ENCODE measurements at regions not wholly inside any gene's neighbourhood (a gene's known extent, or its start where the extent isn't known, plus 50 kb on each side); places are given as distances from the start of the nearest gene placed in this dataset.

GRCh38 chr4:40686081-40686913 is 56.6 kb upstream of the RBM47 start:
- FAIRE-seq (no peak), DNase-seq (ENCODE audit: low spot score) (no peak), ATAC-seq (no peak)
- 76% methylated on average over 8 of the region's 8 CpGs for WGBS (ENCODE audit: low lambda C conversion rate)
- no peaks in the 10 kb centered on the region for H3K27me3 ChIP-seq (ENCODE audit: control insufficient read depth in 1 of 2, insufficient read depth in 2 of 2, low read length in 2 of 2)
- no peaks in the 10 kb centered on the region for H3K9me3 ChIP-seq (ENCODE audit: low read length)
- in situ Hi-C loops (cut with HindIII; ENCODE audit: extremely low pct_ligation_motif_present, low pct_unique_long_range_greater_than_20kb) = no loop called here
- H3K4me3 ChIP-seq (replicated peaks in 1 of 3; ENCODE audit: insufficient read depth in 1 of 3, low read depth in 2 of 3, low read length in 3 of 3) = no peak overlapping the region
- POLR2A ChIA-PET = no interaction called here
- H3K27ac ChIP-seq (ENCODE audit: extremely low read length, insufficient read depth, low read length) = no peak overlapping the region
- no peaks in the 10 kb centered on the region for H3K36me3 ChIP-seq (replicated peaks in 1 of 2; ENCODE audit: control insufficient read depth in 1 of 2, insufficient read depth in 2 of 2, low read length in 2 of 2)
- H3K4me2 ChIP-seq (ENCODE audit: low read depth, low read length) = no peak overlapping the region
- no peak overlapping the region for H3K9ac ChIP-seq (ENCODE audit: insufficient read depth, low read depth, low read length)
- BruUV-seq (replicated peaks) = no TSS peak
- intact Hi-C loops (cut with micrococcal nuclease; ENCODE audit: unreplicated experiment) = no loop called here
- CTCF ChIA-PET (ENCODE audit: low intra/inter-chr PET ratio, low total read pairs) = no interaction called here
- H2AFZ ChIP-seq (ENCODE audit: low read length) = no peak overlapping the region
- no peaks in the 10 kb centered on the region for H3K79me2 ChIP-seq (ENCODE audit: insufficient read depth, low read length)
- peaks cover 11% of the 10 kb centered on the region for H3K4me1 ChIP-seq (ENCODE audit: insufficient read depth, low read length)
- no peak for TF ChIP-seq ZNF547 (CRISPR knock-in tag; IDR thresholded peaks at IDR 0.05)
- TF ChIP-seq ZNF570 (CRISPR knock-in tag; IDR thresholded peaks at IDR 0.05; ENCODE audit: borderline replicate concordance) = no peak
- no peak for TF ChIP-seq ZNF678 (CRISPR knock-in tag; IDR thresholded peaks at IDR 0.05)
- no peak for TF ChIP-seq ZBTB38 (CRISPR knock-in tag; IDR thresholded peaks at IDR 0.05)
- TF ChIP-seq ATF4 (CRISPR knock-in tag; IDR thresholded peaks at IDR 0.05) = no peak
- TF ChIP-seq POGK (CRISPR knock-in tag; conservative IDR thresholded peaks at IDR 0.05) = no peak
- no peak for TF ChIP-seq ZNF335 (CRISPR knock-in tag; IDR thresholded peaks at IDR 0.05)
- no peak for TF ChIP-seq ZNF143 (CRISPR knock-in tag; IDR thresholded peaks at IDR 0.05)
- TF ChIP-seq MLLT10 (CRISPR knock-in tag; IDR thresholded peaks at IDR 0.05) = no peak
- TF ChIP-seq GATAD2A (CRISPR knock-in tag; IDR thresholded peaks at IDR 0.05) = no peak
- TF ChIP-seq ETV5 (CRISPR knock-in tag; IDR thresholded peaks at IDR 0.05; ENCODE audit: borderline replicate concordance) = no peak
- TF ChIP-seq TRIM22 (IDR thresholded peaks at IDR 0.05) = no peak
- no peak for TF ChIP-seq ZNF704 (CRISPR knock-in tag; IDR thresholded peaks at IDR 0.05; ENCODE audit: borderline replicate concordance)
- no peak for TF ChIP-seq PLSCR1 (CRISPR knock-in tag; IDR thresholded peaks at IDR 0.05; ENCODE audit: borderline replicate concordance)
- TF ChIP-seq HOXA9 (CRISPR knock-in tag; IDR thresholded peaks at IDR 0.05; ENCODE audit: borderline replicate concordance) = no peak
- no peak for TF ChIP-seq SAFB2 (CRISPR knock-in tag; IDR thresholded peaks at IDR 0.05; ENCODE audit: borderline replicate concordance, low read depth)
- no peak for TF ChIP-seq ZNF354B (CRISPR knock-in tag; IDR thresholded peaks at IDR 0.05)
- no peak for TF ChIP-seq ZNF17 (CRISPR knock-in tag; IDR thresholded peaks at IDR 0.05)
- no peak for TF ChIP-seq ATM (IDR thresholded peaks at IDR 0.05; ENCODE audit: borderline replicate concordance)
- no peaks in the 10 kb centered on the region for H4K20me1 ChIP-seq (ENCODE audit: insufficient read depth, low read length)
